ENCODE measurements at regions not wholly inside any gene's neighbourhood (a gene's known extent, or its start where the extent isn't known, plus 50 kb on each side); places are given as distances from the start of the nearest gene placed in this dataset.
"Not testable (repeated sequence)": the region's sequence is repeated elsewhere in the genome, so short reads cannot be mapped to it uniquely, and the experiment has no call there.

GRCh38 chr6:14283600-14284235 is 166.1 kb downstream of the CD83 start:
- in situ Hi-C loops (cut with MboI; ENCODE audit: low pct_unique_long_range_greater_than_20kb in 2 of 9, low sequenced_read_pairs in 9 of 9, unreplicated experiment in 9 of 9): no loop called here
- Histone ChIP-seq H3K27ac (no peak overlapping the region), H3K4me1 (replicated peaks in 1 of 2) (peaks cover 21 to 40% of the 10 kb centered on the region in 2 donors), H3K4me3 (no peak overlapping the region)
- 51 to 94% (median 86%) methylated on average over 2 to 11 of the region's 12 CpGs for WGBS, 10 experiments
- peak in 6 of 8 experiments; percentile 29 to 76 (median 51) for ATAC-seq (replicated peaks in 6 of 8)

DNA sequence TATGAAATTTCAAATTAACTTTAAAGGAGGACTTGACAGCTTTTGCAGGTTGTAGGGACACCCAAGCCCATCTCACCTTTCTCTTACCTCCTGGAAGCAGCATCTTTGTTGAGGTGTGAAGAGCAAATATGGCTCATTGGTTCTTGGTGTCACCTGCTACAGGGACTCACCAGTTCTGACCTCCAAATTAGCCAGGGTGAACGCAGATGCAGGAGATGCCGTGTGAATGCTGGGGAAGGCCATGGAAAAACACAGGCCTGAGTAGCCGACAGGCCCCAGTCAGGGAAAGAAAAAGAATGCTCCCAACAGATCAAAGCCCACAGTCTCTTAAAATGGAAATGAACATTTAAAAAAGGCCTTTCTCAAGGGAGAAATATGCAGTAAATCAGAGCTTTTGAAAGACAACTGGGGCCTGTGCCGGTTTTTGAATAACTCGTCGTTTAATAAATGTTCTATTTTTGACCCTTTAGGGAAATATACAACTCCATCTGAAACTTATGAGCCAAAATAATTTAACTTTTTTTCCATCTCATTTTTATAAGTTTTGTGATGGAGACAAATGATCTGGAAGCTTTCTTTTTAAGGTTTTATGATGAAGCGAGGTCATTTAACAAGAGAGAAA is 167.5 kb downstream of the CD83 start:
- Histone ChIP-seq H3K4me3 (no peak overlapping the region), H3K4me1 (replicated peaks in 1 of 2) (peaks cover 24 to 41% of the 10 kb centered on the region in 2 donors), H3K27ac (no peak overlapping the region)
- ATAC-seq (replicated peaks in 6 of 8): peak in 1 of 8 experiments; percentile 15
- WGBS, 10 experiments: 15 to 100% (median 73%) methylated on average over 1 to 7 of the region's 7 CpGs; no CpG with 5 or more reads in 1 of the 10 experiments
- in situ Hi-C loops (cut with MboI; ENCODE audit: low pct_unique_long_range_greater_than_20kb in 2 of 9, low sequenced_read_pairs in 9 of 9, unreplicated experiment in 9 of 9): no loop called here

DNA sequence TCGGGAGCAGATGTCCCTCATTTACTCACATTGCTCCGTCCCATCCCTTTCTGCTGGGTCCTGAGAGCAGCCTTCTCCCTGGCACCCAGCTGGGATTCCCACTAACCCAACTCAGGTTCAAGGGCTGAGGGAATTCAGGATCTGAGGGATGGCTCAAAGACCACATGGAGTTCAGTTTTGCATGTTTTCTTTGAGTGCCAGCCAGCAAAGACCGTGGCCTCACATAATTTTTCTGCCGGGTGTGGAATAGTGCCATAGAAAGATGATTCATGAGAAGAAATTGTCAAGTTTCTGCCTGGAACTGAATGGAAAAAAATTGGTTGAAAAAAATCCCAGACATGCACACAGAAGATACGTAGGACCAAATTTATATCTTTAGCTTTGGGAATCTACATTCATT is 168.6 kb downstream of the CD83 start:
- peak in 2 of 8 experiments; percentile 36 to 52 for ATAC-seq (replicated peaks in 6 of 8)
- in situ Hi-C loops (cut with MboI; ENCODE audit: low pct_unique_long_range_greater_than_20kb in 2 of 9, low sequenced_read_pairs in 9 of 9, unreplicated experiment in 9 of 9): no loop called here
- peaks cover 34 to 52% of the 10 kb centered on the region in 2 donors for H3K4me1 ChIP-seq (replicated peaks in 1 of 2)
- no peak overlapping the region for H3K27ac ChIP-seq
- no peak overlapping the region for H3K4me3 ChIP-seq
- WGBS, 10 experiments: 0 to 90% (median 41%) methylated on average over 1 to 5 of the region's 5 CpGs; no CpG with 5 or more reads in 2 of the 10 experiments

DNA sequence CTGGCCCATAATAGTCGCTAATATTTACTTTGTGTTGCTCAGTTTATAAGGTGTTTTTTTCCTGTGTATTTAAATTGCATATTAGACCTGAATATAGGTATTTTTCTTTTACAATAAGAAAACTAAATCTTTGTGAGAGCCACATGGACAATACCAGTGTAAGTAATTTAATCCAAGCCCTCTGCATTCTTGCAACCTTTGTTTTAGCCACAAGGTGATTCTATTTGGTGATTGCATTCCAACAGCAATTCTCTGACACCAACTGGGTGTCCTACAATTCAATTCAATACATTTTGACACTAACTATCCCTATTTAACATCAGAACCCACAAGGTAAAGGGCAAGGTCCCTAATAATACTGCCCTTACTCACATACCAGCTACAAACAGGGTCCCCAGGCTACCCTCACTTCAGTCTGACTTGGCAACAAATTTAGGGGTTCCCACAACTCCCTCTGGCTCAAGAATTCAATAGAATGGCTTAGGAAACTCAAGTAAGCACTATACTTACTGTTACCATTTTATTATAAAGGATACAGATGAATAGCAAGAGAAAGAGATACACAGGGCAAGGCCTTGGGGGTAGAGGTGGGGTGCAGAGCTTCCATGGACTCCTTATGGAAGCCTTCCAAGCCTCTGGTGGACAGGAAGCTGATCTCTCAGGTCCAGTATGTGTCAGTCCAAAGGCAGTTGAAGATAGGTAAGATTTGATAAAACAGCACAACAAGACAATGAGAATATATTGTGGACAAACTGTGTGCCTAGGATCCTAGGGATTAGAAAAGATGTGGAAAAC is 169.3 kb downstream of the CD83 start:
- H3K4me3 ChIP-seq: no peak overlapping the region
- peaks cover 32 to 48% of the 10 kb centered on the region in 2 donors for H3K4me1 ChIP-seq (replicated peaks in 1 of 2)
- no peak for ATAC-seq (replicated peaks in 6 of 8)
- in situ Hi-C loops (cut with MboI; ENCODE audit: low pct_unique_long_range_greater_than_20kb in 2 of 9, low sequenced_read_pairs in 9 of 9, unreplicated experiment in 9 of 9): no loop called here
- no peak overlapping the region for H3K27ac ChIP-seq
- 27 to 100% (median 82%) methylated on average over 1 of the region's 1 CpG; no CpG with 5 or more reads in 2 of the 10 experiments for WGBS, 10 experiments

GRCh38 chr6:14287707-14288106 is 170.1 kb downstream of the CD83 start:
- ATAC-seq (replicated peaks in 6 of 8): no peak
- H3K4me3 ChIP-seq: no peak overlapping the region
- in situ Hi-C loops (cut with MboI; ENCODE audit: low pct_unique_long_range_greater_than_20kb in 2 of 9, low sequenced_read_pairs in 9 of 9, unreplicated experiment in 9 of 9): no loop called here
- H3K27ac ChIP-seq: no peak overlapping the region
- H3K4me1 ChIP-seq (replicated peaks in 1 of 2): peaks cover 26 to 39% of the 10 kb centered on the region in 2 donors

- Histone ChIP-seq H3K4me1 (replicated peaks in 1 of 2) (peaks cover 19 to 28% of the 10 kb centered on the region in 2 donors), H3K4me3 (no peak overlapping the region), H3K27ac (no peak overlapping the region)
- in situ Hi-C loops (cut with MboI; ENCODE audit: low pct_unique_long_range_greater_than_20kb in 2 of 9, low sequenced_read_pairs in 9 of 9, unreplicated experiment in 9 of 9): no loop called here
- WGBS, 10 experiments: 38 to 100% (median 98%) methylated on average over 1 to 3 of the region's 3 CpGs; no CpG with 5 or more reads in 1 of the 10 experiments
- ATAC-seq (replicated peaks in 6 of 8): no peak
These were observed 171.3 kb downstream of the CD83 start for GRCh38 chr6:14288910-14289309.

- Histone ChIP-seq H3K4me1 (replicated peaks in 1 of 2) (peaks cover 15 to 19% of the 10 kb centered on the region in 2 donors), H3K4me3 (no peak overlapping the region), H3K27ac (no peak overlapping the region)
- peak in 3 of 8 experiments; percentile 21 to 47 (median 36) for ATAC-seq (replicated peaks in 6 of 8)
- in situ Hi-C loops (cut with MboI; ENCODE audit: low pct_unique_long_range_greater_than_20kb in 2 of 9, low sequenced_read_pairs in 9 of 9, unreplicated experiment in 9 of 9): no loop called here
- WGBS, 10 experiments: 38 to 83% (median 50%) methylated on average over 5 to 8 of the region's 8 CpGs
These were observed 172.6 kb downstream of the CD83 start for GRCh38 chr6:14290041-14290771.

DNA sequence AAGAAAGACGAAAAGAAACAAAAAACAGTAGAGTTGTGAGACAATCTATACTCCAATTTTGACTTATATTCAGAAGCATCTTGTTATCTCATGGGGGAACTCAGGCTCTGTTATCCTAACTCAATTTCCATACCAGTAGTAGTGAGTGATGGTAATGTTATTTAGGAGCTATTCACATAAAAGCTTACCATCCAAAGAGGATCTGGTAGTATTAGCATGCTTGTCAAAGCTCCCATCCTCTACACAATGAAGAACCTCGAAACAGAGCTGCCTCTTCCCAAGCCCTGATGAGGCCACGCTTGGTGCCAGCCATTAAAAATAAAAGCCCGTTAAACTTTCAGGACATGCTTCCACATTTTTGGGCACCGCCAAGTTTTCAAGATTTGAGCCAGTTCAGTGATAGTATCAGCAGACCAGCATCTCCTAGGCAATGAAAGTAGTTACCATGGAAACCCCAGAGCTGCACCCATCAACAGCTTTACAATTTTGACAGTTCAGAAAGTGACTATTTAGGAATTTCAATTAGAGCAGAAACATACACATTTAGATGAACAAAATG is 173.3 kb downstream of the CD83 start:
- 38 to 100% (median 75%) methylated on average over 1 to 5 of the region's 5 CpGs; no CpG with 5 or more reads in 1 of the 10 experiments for WGBS, 10 experiments
- H3K4me1 ChIP-seq (replicated peaks in 1 of 2): peaks cover 13 to 17% of the 10 kb centered on the region in 2 donors
- H3K4me3 ChIP-seq: no peak overlapping the region
- H3K27ac ChIP-seq: no peak overlapping the region
- peak in 2 of 8 experiments; percentile 13 to 31 for ATAC-seq (replicated peaks in 6 of 8)
- in situ Hi-C loops (cut with MboI; ENCODE audit: low pct_unique_long_range_greater_than_20kb in 2 of 9, low sequenced_read_pairs in 9 of 9, unreplicated experiment in 9 of 9): no loop called here

DNA sequence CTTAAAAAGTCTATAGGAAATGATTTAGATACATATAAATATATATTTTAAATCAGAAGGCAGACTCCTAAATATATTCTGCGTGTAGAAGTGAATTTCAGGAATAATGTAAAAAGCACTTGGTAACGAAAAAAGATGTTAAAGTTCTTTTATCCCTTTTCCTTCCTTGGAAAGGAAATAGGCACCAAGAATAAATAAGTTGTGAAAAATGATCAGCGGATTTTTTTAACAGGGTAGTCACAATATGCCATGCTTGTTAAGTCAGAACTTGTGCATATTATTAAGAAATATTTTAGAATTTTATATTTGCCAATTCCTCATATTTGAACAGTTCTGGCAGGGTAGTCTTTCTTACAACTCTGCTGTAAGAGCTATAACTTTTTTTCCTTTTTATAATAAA is 173.8 kb downstream of the CD83 start:
- Histone ChIP-seq H3K4me3 (no peak overlapping the region), H3K4me1 (replicated peaks in 1 of 2) (peaks cover 13% of the 10 kb centered on the region in 2 donors), H3K27ac (no peak overlapping the region)
- in situ Hi-C loops (cut with MboI; ENCODE audit: low pct_unique_long_range_greater_than_20kb in 2 of 9, low sequenced_read_pairs in 9 of 9, unreplicated experiment in 9 of 9): no loop called here
- no peak for ATAC-seq (replicated peaks in 6 of 8)
- WGBS, 10 experiments: 67 to 100% (median 88%) methylated on average over 1 to 3 of the region's 3 CpGs

DNA sequence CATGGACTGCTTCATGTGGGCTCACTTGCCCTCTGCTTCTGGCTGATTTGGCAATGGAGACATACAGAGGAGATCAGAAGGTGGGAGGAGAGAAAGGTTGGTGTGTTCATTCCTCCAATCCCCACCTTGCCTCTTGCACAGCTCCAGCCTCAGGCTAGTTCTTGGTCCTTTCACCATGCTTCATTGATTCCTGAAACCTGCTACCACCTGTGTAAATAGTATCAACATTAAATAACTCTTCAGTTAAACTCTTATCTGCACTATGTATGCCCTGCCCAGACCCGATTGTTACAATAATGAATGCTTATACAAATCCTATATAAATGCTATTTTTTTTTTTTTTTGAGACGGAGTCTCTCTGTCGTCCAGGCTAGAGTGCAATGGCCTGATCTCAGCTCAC is 174.5 kb downstream of the CD83 start:
- peak in 1 of 8 experiments; percentile 87 for ATAC-seq (replicated peaks in 6 of 8)
- WGBS, 10 experiments: 45 to 100% (median 100%) methylated on average over 1 to 2 of the region's 3 CpGs; no CpG with 5 or more reads in 3 of the 10 experiments
- no peak overlapping the region for H3K4me3 ChIP-seq
- no peak overlapping the region for H3K27ac ChIP-seq
- in situ Hi-C loops (cut with MboI; ENCODE audit: low pct_unique_long_range_greater_than_20kb in 2 of 9, low sequenced_read_pairs in 9 of 9, unreplicated experiment in 9 of 9): no loop called here
- peaks cover 13% of the 10 kb centered on the region in 2 donors for H3K4me1 ChIP-seq (replicated peaks in 1 of 2)

DNA sequence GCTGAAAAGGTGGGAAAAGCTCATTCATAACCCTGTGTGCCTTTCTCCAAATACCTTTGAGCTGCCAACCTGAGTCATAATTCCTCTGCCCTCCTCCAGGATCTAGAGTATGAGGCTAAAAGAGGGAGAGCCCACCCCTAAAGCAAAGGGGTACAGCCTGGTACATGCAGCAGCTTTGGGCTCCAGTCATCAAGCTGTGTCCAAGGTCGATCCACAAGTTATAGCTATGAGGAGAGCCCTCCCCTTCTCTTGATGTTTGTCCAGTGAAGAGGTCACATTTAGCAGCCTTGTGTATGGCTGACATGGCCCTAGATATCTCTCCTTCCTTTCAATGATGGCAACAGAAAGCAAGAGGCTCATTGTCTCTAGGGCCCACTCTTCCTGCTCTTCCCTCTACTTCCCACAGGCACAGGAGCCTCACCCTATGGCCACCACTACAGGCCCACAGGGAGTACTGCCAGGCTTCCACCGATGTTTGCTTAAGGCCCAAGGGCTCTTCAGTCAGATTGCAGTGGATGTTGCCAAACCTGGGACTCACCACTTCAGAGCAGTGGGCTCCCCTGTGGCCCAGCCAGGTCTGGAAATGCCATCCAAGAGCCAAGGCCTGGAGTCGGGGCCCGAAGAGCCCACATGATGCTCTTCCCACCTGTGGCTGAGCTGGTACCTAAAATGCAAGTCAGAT is 176.8 kb downstream of the CD83 start:
- Histone ChIP-seq H3K4me3 (no peak overlapping the region), H3K4me1 (replicated peaks in 1 of 2) (peaks cover 13% of the 10 kb centered on the region in 2 donors), H3K27ac (no peak overlapping the region)
- WGBS, 10 experiments: 40 to 100% (median 73%) methylated on average over 1 to 4 of the region's 4 CpGs; no CpG with 5 or more reads in 7 of the 10 experiments
- ATAC-seq (replicated peaks in 6 of 8): no peak
- in situ Hi-C loops (cut with MboI; ENCODE audit: low pct_unique_long_range_greater_than_20kb in 2 of 9, low sequenced_read_pairs in 9 of 9, unreplicated experiment in 9 of 9): no loop called here

GRCh38 chr6:14296698-14297097 is 179.1 kb downstream of the CD83 start:
- not testable (repeated sequence) for ATAC-seq (replicated peaks in 6 of 8)

More at GRCh38 chr6:14296698-14297097, 179.1 kb downstream of the CD83 start:
- WGBS, 10 experiments: 60 to 100% (median 80%) methylated on average over 1 to 4 of the region's 6 CpGs; no CpG with 5 or more reads in 3 of the 10 experiments
- H3K4me3 ChIP-seq; H3K27ac ChIP-seq; in situ Hi-C loops (cut with MboI; ENCODE audit: low pct_unique_long_range_greater_than_20kb in 2 of 9, low sequenced_read_pairs in 9 of 9, unreplicated experiment in 9 of 9); H3K4me1 ChIP-seq (replicated peaks in 1 of 2): not testable (repeated sequence)

Measured in motor neuron (in vitro differentiated cells).